Breast epithelium (tissue), 4 donors: ENCODE measurements at regions not wholly inside any gene's neighbourhood (a gene's known extent, or its start where the extent isn't known, plus 50 kb on each side); places are given as distances from the start of the nearest gene placed in this dataset.

Experiments used
- DNase-seq, 2 donors: peaks; one replicate each; pipeline ENCODE4 v3.0.0-alpha.2; 2019; ENCODE audit warnings: low spot score in 2 of 2
- H3K27ac ChIP-seq, 2 donors: fragments of 200-600 bp; sonication (generic) in 1 of 2; one replicate each; pipeline ENCODE4 v1.5.1; 2016 to 2019; ENCODE audit warnings: mild to moderate bottlenecking in 1 of 2
- H3K27me3 ChIP-seq, 2 donors: fragments of 200-600 bp; sonication (generic) in 1 of 2; one replicate each; pipeline versions ENCODE4 v1.5.1 to v1.6.0; 2017 to 2019; ENCODE audit warnings: control low read depth in 1 of 2, mild to moderate bottlenecking in 1 of 2
- H3K36me3 ChIP-seq: fragments of 200-600 bp; one replicate; pipeline ENCODE4 v1.5.1; 2019
- H3K4me1 ChIP-seq, 2 donors: fragments of 200-600 bp; sonication (generic); one replicate each; pipeline ENCODE4 v1.5.1; 2016 to 2019; ENCODE audit warnings: control low read depth in 1 of 2
- H3K4me3 ChIP-seq, 3 donors: fragments of 200-600 bp; sonication (generic); 1 replicate in 2 of 3; 2 replicates in 1 of 3; pipeline ENCODE4 v1.5.1; 2016 to 2019; ENCODE audit warnings: mild to moderate bottlenecking in 3 of 3, moderate library complexity in 2 of 3
- H3K9me3 ChIP-seq, 2 donors: fragments of 200-600 bp; sonication (generic) in 1 of 2; one replicate each; pipeline ENCODE4 v1.5.1; 2016 to 2019; ENCODE audit warnings: control low read depth in 1 of 2
- CTCF ChIP-seq, 3 donors: fragments of 450-650 bp; IDR thresholded peaks; one replicate each; pipeline ENCODE4 v1.5.1; 2016 to 2017; ENCODE audit warnings: antibody characterized with exemption in 3 of 3, mild to moderate bottlenecking in 3 of 3, moderate library complexity in 3 of 3
- POLR2A ChIP-seq: fragments of 450-650 bp; IDR thresholded peaks from one replicate; pipeline ENCODE4 v1.6.1; 2016; ENCODE audit warnings: antibody characterized with exemption, mild to moderate bottlenecking, moderate library complexity
- POLR2AphosphoS5 ChIP-seq, 3 donors: sonication (generic); formaldehyde crosslinking; IDR thresholded peaks; one replicate each; pipeline ENCODE4 v1.6.1; 2017; ENCODE audit warnings: antibody characterized with exemption in 3 of 3
- intact Hi-C: fragments of 100-400 bp; cut with DNase I; formaldehyde crosslinking; loops from one replicate; pipeline ENCODE4 v1.15.1; 2023; ENCODE audit warnings: low total_unique reads

- Histone ChIP-seq H3K9me3 (no peaks in the 10 kb centered on the region), H3K27ac (no peak overlapping the region), H3K27me3 (peaks cover 0 to 4% of the 10 kb centered on the region in 2 donors), H3K4me1 (no peaks in the 10 kb centered on the region), H3K36me3 (no peaks in the 10 kb centered on the region), H3K4me3 (no peak overlapping the region)
- DNase-seq: no peak
- TF ChIP-seq CTCF (IDR thresholded peaks at IDR 0.05): no peak
- no peak for TF ChIP-seq POLR2AphosphoS5 (IDR thresholded peaks at IDR 0.05)
- no peak for TF ChIP-seq POLR2A
- intact Hi-C loops: loop anchor here (5.0 kb wide), 1 partner anchor 1045 kb away; no protein-coding TSS in a partner anchor
Observed at GRCh38 chr10:128527711-128528110, 401.5 kb upstream of the MKI67 start.

GRCh38 chr10:128528167-128528566 lies 401.9 kb upstream of the MKI67 start:
- DNase-seq: no peak
- Histone ChIP-seq H3K4me3 (no peak overlapping the region), H3K9me3 (no peaks in the 10 kb centered on the region), H3K4me1 (no peaks in the 10 kb centered on the region), H3K27ac (no peak overlapping the region), H3K36me3 (no peaks in the 10 kb centered on the region), H3K27me3 (peaks cover 0 to 4% of the 10 kb centered on the region in 2 donors)
- no peak for TF ChIP-seq CTCF (IDR thresholded peaks at IDR 0.05)
- no peak for TF ChIP-seq POLR2A
- TF ChIP-seq POLR2AphosphoS5 (IDR thresholded peaks at IDR 0.05): no peak
- intact Hi-C loops: loop anchor here (5.0 kb wide), 1 partner anchor 1046 kb away; no protein-coding TSS in a partner anchor

- Histone ChIP-seq H3K9me3 (no peaks in the 10 kb centered on the region), H3K36me3 (no peaks in the 10 kb centered on the region), H3K4me3 (no peak overlapping the region), H3K27me3 (peaks cover 0 to 4% of the 10 kb centered on the region in 2 donors), H3K27ac (no peak overlapping the region), H3K4me1 (no peaks in the 10 kb centered on the region)
- DNase-seq: no peak
- intact Hi-C loops: loop anchor here (5.0 kb wide), 1 partner anchor 1046 kb away; no protein-coding TSS in a partner anchor
- no peak for TF ChIP-seq POLR2A
Observed at GRCh38 chr10:128528781-128529180, 402.6 kb upstream of the MKI67 start.

- Histone ChIP-seq H3K9me3 (no peaks in the 10 kb centered on the region), H3K4me1 (no peaks in the 10 kb centered on the region), H3K27me3 (peaks cover 0 to 4% of the 10 kb centered on the region in 2 donors), H3K36me3 (no peaks in the 10 kb centered on the region), H3K4me3 (no peak overlapping the region), H3K27ac (no peak overlapping the region)
- no peak for DNase-seq
- intact Hi-C loops: loop anchor here (5.0 kb wide), 1 partner anchor 1047 kb away; no protein-coding TSS in a partner anchor
- TF ChIP-seq CTCF (IDR thresholded peaks at IDR 0.05): no peak
- TF ChIP-seq POLR2A: no peak
- TF ChIP-seq POLR2AphosphoS5 (IDR thresholded peaks at IDR 0.05): no peak
Observed at GRCh38 chr10:128529225-128529624, 403.0 kb upstream of the MKI67 start.

GRCh38 chr10:128530301-128530700 lies 404.1 kb upstream of the MKI67 start:
- no peak overlapping the region for H3K4me3 ChIP-seq
- H3K9me3 ChIP-seq: no peaks in the 10 kb centered on the region
- no peak overlapping the region for H3K27ac ChIP-seq
- no peaks in the 10 kb centered on the region for H3K36me3 ChIP-seq
- no peaks in the 10 kb centered on the region for H3K4me1 ChIP-seq
- intact Hi-C loops: loop anchor here (2.0 kb wide), 1 partner anchor 62 kb away; no protein-coding TSS in a partner anchor
- TF ChIP-seq CTCF (IDR thresholded peaks at IDR 0.05) (peak in 1 of 3 donors; percentile 34), POLR2A (no peak), POLR2AphosphoS5 (IDR thresholded peaks at IDR 0.05) (no peak)
- H3K27me3 ChIP-seq: peaks cover 0 to 13% of the 10 kb centered on the region in 2 donors
- DNase-seq: no peak
